ENCODE measurements at regions not wholly inside any gene's neighbourhood (a gene's known extent, or its start where the extent isn't known, plus 50 kb on each side); places are given as distances from the start of the nearest gene placed in this dataset.
A peak's percentile ranks its signal among the peaks of the same experiment; 100 is the strongest.
"Not testable (repeated sequence)": the region's sequence is repeated elsewhere in the genome, so short reads cannot be mapped to it uniquely, and the experiment has no call there.

DNA sequence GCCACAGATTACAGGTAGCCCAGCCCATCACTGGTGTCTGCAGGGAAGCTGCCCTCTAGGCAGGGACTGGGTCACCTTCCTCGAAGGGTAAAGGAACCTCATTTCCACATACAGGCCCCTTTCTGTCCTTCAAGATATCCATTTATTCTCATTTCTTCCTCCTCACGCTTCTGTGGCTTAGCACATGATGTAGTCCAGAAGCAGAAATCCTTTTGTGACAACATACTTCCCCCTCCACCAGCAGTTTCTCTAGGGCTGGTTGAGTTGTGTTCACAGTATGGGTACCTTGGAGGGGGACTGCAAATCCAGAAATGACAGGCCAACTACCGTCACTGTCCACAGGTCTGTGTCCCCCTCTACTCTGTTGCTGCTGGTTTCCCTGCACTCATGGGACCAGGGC lies 364.9 kb downstream of the ANAPC1 start:
- no peaks in the 10 kb centered on the region for H3K9me3 ChIP-seq
- in situ Hi-C loops (cut with MboI; ENCODE audit: low sequenced_read_pairs in 4 of 4) (no loop called here), intact Hi-C loops (cut with DNase I; ENCODE audit: low total_unique reads) (no loop called here)
- H3K27me3 ChIP-seq: no peaks in the 10 kb centered on the region
- DNase-seq: no peak
- TF ChIP-seq POLR2A (IDR thresholded peaks at IDR 0.05) (no peak), CTCF (IDR thresholded peaks at IDR 0.05 in 4 of 5, conservative IDR thresholded peaks at IDR 0.05 in 1 of 5) (no peak)
- H3K27ac ChIP-seq: no peak overlapping the region
- no peaks in the 10 kb centered on the region for H3K4me1 ChIP-seq
- no peak overlapping the region for H3K4me3 ChIP-seq
- no peaks in the 10 kb centered on the region for H3K36me3 ChIP-seq
- no peak for ATAC-seq

- ATAC-seq: peak; percentile 42 to 65
- Histone ChIP-seq H3K27me3 (no peaks in the 10 kb centered on the region), H3K9me3 (no peaks in the 10 kb centered on the region), H3K4me1 (no peaks in the 10 kb centered on the region), H3K27ac (peak overlapping the region in 1 of 4 donors; percentile 0), H3K36me3 (no peaks in the 10 kb centered on the region), H3K4me3 (no peak overlapping the region)
- in situ Hi-C loops (cut with MboI; ENCODE audit: low sequenced_read_pairs in 4 of 4) (no loop called here), intact Hi-C loops (cut with DNase I; ENCODE audit: low total_unique reads) (no loop called here)
- DNase-seq: no peak
- TF ChIP-seq POLR2A (IDR thresholded peaks at IDR 0.05) (no peak), CTCF (IDR thresholded peaks at IDR 0.05 in 4 of 5, conservative IDR thresholded peaks at IDR 0.05 in 1 of 5) (no peak)
Observed at GRCh38 chr2:111522231-111522768, 361.7 kb downstream of the ANAPC1 start.

GRCh38 chr2:111523009-111523408 lies 361.0 kb downstream of the ANAPC1 start:
- no peak for DNase-seq
- intact Hi-C loops (cut with DNase I; ENCODE audit: low total_unique reads): no loop called here

GRCh38 chr2:111525026-111525425 lies 359.0 kb downstream of the ANAPC1 start:
- H3K27ac ChIP-seq; intact Hi-C loops (cut with DNase I; ENCODE audit: low total_unique reads); DNase-seq; ATAC-seq; in situ Hi-C loops (cut with MboI; ENCODE audit: low sequenced_read_pairs in 4 of 4); H3K4me1 ChIP-seq; H3K36me3 ChIP-seq; H3K27me3 ChIP-seq; H3K9me3 ChIP-seq; H3K4me3 ChIP-seq: not testable (repeated sequence)

More at GRCh38 chr2:111523009-111523408, 361.0 kb downstream of the ANAPC1 start:
- ATAC-seq: no peak
- Histone ChIP-seq H3K9me3 (no peaks in the 10 kb centered on the region), H3K36me3 (no peaks in the 10 kb centered on the region), H3K4me1 (no peaks in the 10 kb centered on the region), H3K27me3 (no peaks in the 10 kb centered on the region), H3K27ac (no peak overlapping the region), H3K4me3 (no peak overlapping the region)
- no peak for TF ChIP-seq CTCF (IDR thresholded peaks at IDR 0.05 in 4 of 5, conservative IDR thresholded peaks at IDR 0.05 in 1 of 5)
- TF ChIP-seq POLR2A (IDR thresholded peaks at IDR 0.05): no peak
- in situ Hi-C loops (cut with MboI; ENCODE audit: low sequenced_read_pairs in 4 of 4): no loop called here

DNA sequence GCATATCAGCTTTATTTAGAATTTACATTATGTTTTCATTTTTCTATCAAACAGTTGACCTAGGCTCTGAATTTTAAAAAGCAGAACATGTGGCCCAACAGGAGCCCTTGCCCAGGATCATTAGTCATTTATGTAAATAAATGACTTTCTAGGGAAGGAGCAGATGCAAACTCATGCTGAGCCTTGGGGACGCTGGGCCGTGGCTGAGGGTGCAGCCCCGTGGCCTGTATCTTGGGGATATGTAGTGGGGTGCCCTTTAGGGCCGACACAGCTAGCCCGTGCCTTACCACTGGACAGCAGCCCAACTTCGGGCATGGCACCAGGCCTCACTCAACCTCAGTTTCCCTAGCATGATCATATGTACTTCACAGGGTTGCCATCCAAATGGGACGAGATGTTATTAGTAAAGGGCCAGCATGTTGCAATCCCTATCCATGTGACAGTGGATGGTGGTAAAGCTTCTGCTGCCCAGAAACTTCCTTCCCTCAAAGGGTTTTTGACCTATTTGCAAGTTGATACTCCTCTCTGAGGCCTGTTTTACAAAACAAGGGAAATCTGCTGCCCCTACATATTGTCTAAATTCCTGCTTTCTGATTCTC lies 357.9 kb downstream of the ANAPC1 start:
- H3K9me3 ChIP-seq; in situ Hi-C loops (cut with MboI; ENCODE audit: low sequenced_read_pairs in 4 of 4); H3K27me3 ChIP-seq; H3K27ac ChIP-seq; intact Hi-C loops (cut with DNase I; ENCODE audit: low total_unique reads); H3K36me3 ChIP-seq; H3K4me3 ChIP-seq; H3K4me1 ChIP-seq: not testable (repeated sequence)
- DNase-seq (peak in 1 of 2 donors; percentile 12), ATAC-seq (peak in 1 of 2 donors; percentile 69)

- DNase-seq; H3K36me3 ChIP-seq; H3K4me1 ChIP-seq; H3K27ac ChIP-seq; H3K27me3 ChIP-seq; H3K4me3 ChIP-seq; intact Hi-C loops (cut with DNase I; ENCODE audit: low total_unique reads); H3K9me3 ChIP-seq; ATAC-seq; in situ Hi-C loops (cut with MboI; ENCODE audit: low sequenced_read_pairs in 4 of 4): not testable (repeated sequence)
Observed at GRCh38 chr2:111527707-111528400, 356.1 kb downstream of the ANAPC1 start.

DNA sequence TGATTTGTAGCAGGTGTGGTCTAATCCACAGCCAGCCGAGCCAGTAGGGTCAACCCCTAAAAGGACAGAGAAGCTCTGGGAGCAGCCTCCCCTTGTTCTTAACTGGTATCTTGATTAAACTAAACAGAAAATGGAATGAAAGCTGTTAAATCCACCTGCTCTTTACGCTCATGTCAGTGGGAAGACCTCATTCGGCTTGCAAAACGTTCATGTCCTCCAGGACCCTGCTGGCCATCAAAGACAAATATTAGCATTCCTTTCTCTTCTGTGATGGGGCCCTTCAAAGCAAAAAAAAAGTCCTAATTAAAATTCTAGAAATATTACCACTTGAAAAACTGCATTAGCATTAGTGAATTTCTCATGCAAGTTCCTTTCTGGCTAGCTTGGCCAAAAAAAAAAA lies 355.0 kb downstream of the ANAPC1 start:
- intact Hi-C loops (cut with DNase I; ENCODE audit: low total_unique reads); ATAC-seq; H3K4me1 ChIP-seq: not testable (repeated sequence)

DNA sequence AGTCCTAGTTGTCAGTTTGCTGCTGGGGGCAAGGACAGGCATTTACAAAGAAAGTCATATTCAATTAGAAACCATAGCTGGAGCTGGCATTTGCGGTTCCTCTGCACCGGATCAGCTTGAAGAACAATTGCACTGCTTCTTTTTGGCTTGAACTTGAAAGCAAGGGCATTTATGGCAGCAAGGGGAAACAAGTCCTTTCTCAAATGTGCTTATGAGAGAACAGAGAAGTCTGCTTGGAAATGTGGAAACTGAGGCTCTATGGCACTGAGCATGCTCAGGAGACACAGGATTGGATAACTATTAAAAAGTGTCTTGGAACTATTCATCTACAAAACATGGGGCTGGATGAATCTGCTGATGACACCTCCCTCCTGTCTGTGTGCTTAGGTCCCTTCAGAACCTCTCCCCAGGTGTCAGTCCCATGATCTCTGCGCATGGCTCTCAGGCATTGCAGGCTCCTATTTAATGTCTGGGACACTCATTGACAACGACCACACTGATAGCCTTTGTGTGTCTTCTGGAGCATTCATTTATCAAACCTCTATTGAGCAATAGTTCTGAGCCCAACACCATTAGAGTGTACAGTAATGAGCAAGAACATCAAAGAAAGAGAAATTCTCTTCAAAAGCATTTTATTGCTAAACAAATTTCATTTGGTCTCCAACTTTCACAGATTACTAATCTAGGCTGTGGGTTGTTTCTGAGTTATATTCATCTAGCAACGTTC lies 353.6 kb downstream of the ANAPC1 start:
- in situ Hi-C loops (cut with MboI; ENCODE audit: low sequenced_read_pairs in 4 of 4); intact Hi-C loops (cut with DNase I; ENCODE audit: low total_unique reads); DNase-seq: not testable (repeated sequence)

More for the DNA sequence above, 355.0 kb downstream of the ANAPC1 start:
- H3K27me3 ChIP-seq; H3K4me3 ChIP-seq; H3K9me3 ChIP-seq; in situ Hi-C loops (cut with MboI; ENCODE audit: low sequenced_read_pairs in 4 of 4); H3K36me3 ChIP-seq; H3K27ac ChIP-seq; DNase-seq: not testable (repeated sequence)

More for the DNA sequence above, 353.6 kb downstream of the ANAPC1 start:
- not testable (repeated sequence) for H3K9me3 ChIP-seq, H3K4me1 ChIP-seq, H3K27ac ChIP-seq, H3K4me3 ChIP-seq, ATAC-seq, H3K36me3 ChIP-seq, H3K27me3 ChIP-seq
